GM23338 (cell line): ENCODE measurements at regions not wholly inside any gene's neighbourhood (a gene's known extent, or its start where the extent isn't known, plus 50 kb on each side); places are given as distances from the start of the nearest gene placed in this dataset.

ENCODE experiments used
- ATAC-seq: fragments of 200-7000 bp; cut with Tn5 transposase; 3 replicates; pipeline ENCODE4 v1.9.1; 2020
- DNase-seq: peaks from one replicate; pipeline ENCODE4 v3.0.0-alpha.2; 2015; ENCODE audit warnings: low spot score
- H2AFZ ChIP-seq: fragments of 200-600 bp; sonication (generic); 2 replicates; pipeline ENCODE4 v1.8.0; 2016; ENCODE audit warnings: antibody characterized with exemption, mild to moderate bottlenecking, moderate library complexity
- H3F3A ChIP-seq: fragments of 200-600 bp; sonication (generic); replicated peaks from 2 replicates; pipeline ENCODE4 v1.8.0; 2017; ENCODE audit warnings: antibody characterized with exemption, mixed run types, low read depth
- H3K27ac ChIP-seq: fragments of 200-600 bp; sonication (generic); 2 replicates; pipeline ENCODE4 v1.6.1; 2016; ENCODE audit warnings: low read depth
- H3K27me3 ChIP-seq: fragments of 200-600 bp; sonication (generic); 2 replicates; pipeline ENCODE4 v1.8.0; 2016; ENCODE audit warnings: mild to moderate bottlenecking, mixed run types, moderate library complexity; ENCODE audit not compliant: insufficient read depth
- H3K36me3 ChIP-seq: fragments of 200-600 bp; sonication (generic); 2 replicates; pipeline ENCODE4 v1.8.0; 2016; ENCODE audit warnings: mild to moderate bottlenecking; ENCODE audit not compliant: insufficient read depth
- H3K4me1 ChIP-seq: fragments of 200-600 bp; sonication (generic); 2 replicates; pipeline ENCODE4 v1.8.0; 2016; ENCODE audit warnings: mild to moderate bottlenecking, moderate library complexity; ENCODE audit not compliant: insufficient read depth
- H3K4me2 ChIP-seq: fragments of 200-600 bp; sonication (generic); 2 replicates; pipeline ENCODE4 v1.7.1; 2017; ENCODE audit warnings: mixed run types
- H3K4me3 ChIP-seq: fragments of 200-600 bp; sonication (generic); 2 replicates; pipeline ENCODE4 v1.6.1; 2016; ENCODE audit warnings: mixed run types
- H3K79me2 ChIP-seq: fragments of 200-600 bp; sonication (generic); replicated peaks from 2 replicates; pipeline ENCODE4 v1.8.0; 2017; ENCODE audit warnings: mild to moderate bottlenecking; ENCODE audit not compliant: insufficient read depth
- H3K9me2 ChIP-seq: fragments of 200-600 bp; sonication (generic); 2 replicates; pipeline ENCODE4 v1.8.0; 2017; ENCODE audit not compliant: insufficient read depth
- H4K20me1 ChIP-seq: fragments of 200-600 bp; sonication (generic); replicated peaks from 2 replicates; pipeline ENCODE4 v1.8.0; 2017; ENCODE audit warnings: mild to moderate bottlenecking; ENCODE audit not compliant: insufficient read depth
- H3K27ac Mint-ChIP-seq: 2 replicates; pipeline ENCODE4 v1.8.0; 2020; ENCODE audit warnings: inconsistent platforms, mild to moderate bottlenecking, moderate library complexity, mixed read lengths
- H3K27me3 Mint-ChIP-seq: 3 replicates; pipeline ENCODE4 v1.8.0; 2022; ENCODE audit warnings: low read depth, mild to moderate bottlenecking, moderate library complexity, mixed read lengths, inconsistent platforms; ENCODE audit not compliant: insufficient read depth, poor library complexity
- H3K36me3 Mint-ChIP-seq: 3 replicates; pipeline ENCODE4 v1.8.0; 2021; ENCODE audit warnings: low read depth, mild to moderate bottlenecking, inconsistent platforms, moderate library complexity, mixed read lengths
- H3K4me1 Mint-ChIP-seq: 3 replicates; pipeline ENCODE4 v1.8.0; 2020; ENCODE audit warnings: mild to moderate bottlenecking, inconsistent platforms, mixed read lengths
- H3K4me3 Mint-ChIP-seq: 3 replicates; pipeline ENCODE4 v1.8.0; 2021; ENCODE audit warnings: moderate library complexity, mild to moderate bottlenecking, inconsistent platforms, mixed read lengths
- H3K9me3 Mint-ChIP-seq: 3 replicates; pipeline ENCODE4 v1.8.0; 2020; ENCODE audit warnings: moderate library complexity, mild to moderate bottlenecking, inconsistent platforms, mixed read lengths
- CREB1 ChIP-seq: fragments of 250-450 bp; sonication (Bioruptor Pico); IDR thresholded peaks from 2 replicates; pipeline ENCODE4 v1.5.0; 2020; ENCODE audit warnings: low read depth, mild to moderate bottlenecking, moderate library complexity
- EZH2 ChIP-seq: fragments of 200-600 bp; sonication (generic); IDR thresholded peaks from one replicate; pipeline ENCODE4 v1.8.0; 2017; ENCODE audit warnings: antibody characterized with exemption, mild to moderate bottlenecking, low read depth; ENCODE audit not compliant: unreplicated experiment
- EZH2phosphoT487 ChIP-seq: fragments of 200-600 bp; sonication (generic); IDR thresholded peaks from one replicate; pipeline ENCODE4 v1.8.1; 2018; ENCODE audit warnings: antibody characterized with exemption; ENCODE audit not compliant: unreplicated experiment
- JUNB ChIP-seq: IDR thresholded peaks from one replicate; pipeline ENCODE4 v1.6.1; 2016; ENCODE audit warnings: antibody characterized with exemption; ENCODE audit not compliant: unreplicated experiment
- NANOG ChIP-seq: IDR thresholded peaks from 2 replicates; pipeline ENCODE4 v1.6.1; 2016; ENCODE audit warnings: antibody characterized with exemption, borderline replicate concordance
- POLR2AphosphoS5 ChIP-seq: IDR thresholded peaks from 2 replicates; pipeline ENCODE4 v1.6.1; 2016; ENCODE audit warnings: antibody characterized with exemption, low read depth
- STAT1 ChIP-seq: IDR thresholded peaks from one replicate; pipeline ENCODE4 v1.6.1; 2016; ENCODE audit warnings: antibody characterized with exemption; ENCODE audit not compliant: unreplicated experiment
- TF ChIP-seq, protein P1 (sequence below): fragments of 250-450 bp; sonication (Bioruptor Pico); IDR thresholded peaks from 2 replicates; pipeline ENCODE4 v1.5.0; 2020; ENCODE audit warnings: mild to moderate bottlenecking, moderate library complexity
- TF ChIP-seq, protein P2 (sequence below), 2 experiments: fragments of 200-600 bp in 1 of 2; sonication (generic) in 1 of 2; conservative IDR thresholded peaks; 2 replicates each; pipeline versions ENCODE4 v1.5.1 to v1.6.1; 2016 to 2017; ENCODE audit warnings: antibody characterized with exemption in 2 of 2, low read depth in 2 of 2, mild to moderate bottlenecking in 2 of 2, moderate library complexity in 1 of 2

DNA sequence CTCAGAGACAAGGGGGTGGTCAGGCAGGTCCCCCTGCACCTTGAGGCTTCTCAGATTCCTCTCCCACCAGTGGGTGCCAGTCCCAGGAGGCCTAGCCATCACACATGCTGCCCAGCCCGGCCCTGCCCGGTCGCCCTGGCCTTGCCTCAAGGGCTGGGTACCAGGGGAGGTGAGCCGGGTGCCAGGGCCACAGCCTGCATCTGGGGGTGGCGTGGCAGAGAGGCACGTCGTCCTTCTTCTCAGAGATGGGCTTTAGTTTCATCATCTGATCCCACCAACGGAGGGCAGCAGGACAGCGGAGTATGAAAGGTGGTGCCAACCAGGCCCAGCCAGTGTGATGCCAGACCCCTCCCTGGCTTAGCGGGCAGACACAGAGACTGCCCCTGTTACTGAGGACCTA is 161.7 kb downstream of the TFCP2L1 start (continued):
- TF ChIP-seq, protein P1, sequence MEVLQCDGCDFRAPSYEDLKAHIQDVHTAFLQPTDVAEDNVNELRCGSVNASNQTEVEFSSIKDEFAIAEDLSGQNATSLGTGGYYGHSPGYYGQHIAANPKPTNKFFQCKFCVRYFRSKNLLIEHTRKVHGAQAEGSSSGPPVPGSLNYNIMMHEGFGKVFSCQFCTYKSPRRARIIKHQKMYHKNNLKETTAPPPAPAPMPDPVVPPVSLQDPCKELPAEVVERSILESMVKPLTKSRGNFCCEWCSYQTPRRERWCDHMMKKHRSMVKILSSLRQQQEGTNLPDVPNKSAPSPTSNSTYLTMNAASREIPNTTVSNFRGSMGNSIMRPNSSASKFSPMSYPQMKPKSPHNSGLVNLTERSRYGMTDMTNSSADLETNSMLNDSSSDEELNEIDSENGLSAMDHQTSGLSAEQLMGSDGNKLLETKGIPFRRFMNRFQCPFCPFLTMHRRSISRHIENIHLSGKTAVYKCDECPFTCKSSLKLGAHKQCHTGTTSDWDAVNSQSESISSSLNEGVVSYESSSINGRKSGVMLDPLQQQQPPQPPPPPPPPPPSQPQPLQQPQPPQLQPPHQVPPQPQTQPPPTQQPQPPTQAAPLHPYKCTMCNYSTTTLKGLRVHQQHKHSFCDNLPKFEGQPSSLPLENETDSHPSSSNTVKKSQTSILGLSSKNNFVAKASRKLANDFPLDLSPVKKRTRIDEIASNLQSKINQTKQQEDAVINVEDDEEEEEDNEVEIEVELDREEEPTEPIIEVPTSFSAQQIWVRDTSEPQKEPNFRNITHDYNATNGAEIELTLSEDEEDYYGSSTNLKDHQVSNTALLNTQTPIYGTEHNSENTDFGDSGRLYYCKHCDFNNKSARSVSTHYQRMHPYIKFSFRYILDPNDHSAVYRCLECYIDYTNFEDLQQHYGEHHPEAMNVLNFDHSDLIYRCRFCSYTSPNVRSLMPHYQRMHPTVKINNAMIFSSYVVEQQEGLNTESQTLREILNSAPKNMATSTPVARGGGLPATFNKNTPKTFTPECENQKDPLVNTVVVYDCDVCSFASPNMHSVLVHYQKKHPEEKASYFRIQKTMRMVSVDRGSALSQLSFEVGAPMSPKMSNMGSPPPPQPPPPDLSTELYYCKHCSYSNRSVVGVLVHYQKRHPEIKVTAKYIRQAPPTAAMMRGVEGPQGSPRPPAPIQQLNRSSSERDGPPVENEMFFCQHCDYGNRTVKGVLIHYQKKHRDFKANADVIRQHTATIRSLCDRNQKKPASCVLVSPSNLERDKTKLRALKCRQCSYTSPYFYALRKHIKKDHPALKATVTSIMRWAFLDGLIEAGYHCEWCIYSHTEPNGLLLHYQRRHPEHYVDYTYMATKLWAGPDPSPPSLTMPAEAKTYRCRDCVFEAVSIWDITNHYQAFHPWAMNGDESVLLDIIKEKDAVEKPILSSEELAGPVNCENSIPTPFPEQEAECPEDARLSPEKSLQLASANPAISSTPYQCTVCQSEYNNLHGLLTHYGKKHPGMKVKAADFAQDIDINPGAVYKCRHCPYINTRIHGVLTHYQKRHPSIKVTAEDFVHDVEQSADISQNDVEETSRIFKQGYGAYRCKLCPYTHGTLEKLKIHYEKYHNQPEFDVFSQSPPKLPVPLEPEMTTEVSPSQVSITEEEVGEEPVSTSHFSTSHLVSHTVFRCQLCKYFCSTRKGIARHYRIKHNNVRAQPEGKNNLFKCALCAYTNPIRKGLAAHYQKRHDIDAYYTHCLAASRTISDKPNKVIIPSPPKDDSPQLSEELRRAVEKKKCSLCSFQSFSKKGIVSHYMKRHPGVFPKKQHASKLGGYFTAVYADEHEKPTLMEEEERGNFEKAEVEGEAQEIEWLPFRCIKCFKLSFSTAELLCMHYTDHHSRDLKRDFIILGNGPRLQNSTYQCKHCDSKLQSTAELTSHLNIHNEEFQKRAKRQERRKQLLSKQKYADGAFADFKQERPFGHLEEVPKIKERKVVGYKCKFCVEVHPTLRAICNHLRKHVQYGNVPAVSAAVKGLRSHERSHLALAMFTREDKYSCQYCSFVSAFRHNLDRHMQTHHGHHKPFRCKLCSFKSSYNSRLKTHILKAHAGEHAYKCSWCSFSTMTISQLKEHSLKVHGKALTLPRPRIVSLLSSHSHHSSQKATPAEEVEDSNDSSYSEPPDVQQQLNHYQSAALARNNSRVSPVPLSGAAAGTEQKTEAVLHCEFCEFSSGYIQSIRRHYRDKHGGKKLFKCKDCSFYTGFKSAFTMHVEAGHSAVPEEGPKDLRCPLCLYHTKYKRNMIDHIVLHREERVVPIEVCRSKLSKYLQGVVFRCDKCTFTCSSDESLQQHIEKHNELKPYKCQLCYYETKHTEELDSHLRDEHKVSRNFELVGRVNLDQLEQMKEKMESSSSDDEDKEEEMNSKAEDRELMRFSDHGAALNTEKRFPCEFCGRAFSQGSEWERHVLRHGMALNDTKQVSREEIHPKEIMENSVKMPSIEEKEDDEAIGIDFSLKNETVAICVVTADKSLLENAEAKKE (CRISPR knock-in tag) = no peak
- TF ChIP-seq JUNB = no peak
- TF ChIP-seq POLR2AphosphoS5 = no peak
- TF ChIP-seq NANOG = no peak
- TF ChIP-seq EZH2 = no peak
- no peak for TF ChIP-seq EZH2phosphoT487
- no peak for TF ChIP-seq STAT1

- Histone ChIP-seq H3K79me2 (no peaks in the 10 kb centered on the region), H2AFZ (no peak overlapping the region), H3K36me3 (no peaks in the 10 kb centered on the region), H4K20me1 (no peaks in the 10 kb centered on the region), H3K9me2 (no peaks in the 10 kb centered on the region), H3K4me3 (no peak overlapping the region), H3K4me1 (no peaks in the 10 kb centered on the region), H3K27ac (no peak overlapping the region), H3K27me3 (no peaks in the 10 kb centered on the region), H3F3A (no peaks in the 10 kb centered on the region), H3K4me2 (no peak overlapping the region)
- Mint-ChIP-seq H3K36me3 (no peaks in the 10 kb centered on the region), H3K4me3 (no peak overlapping the region), H3K9me3 (no peaks in the 10 kb centered on the region), H3K27me3 (no peaks in the 10 kb centered on the region), H3K4me1 (peaks cover 6% of the 10 kb centered on the region), H3K27ac (no peak overlapping the region)
- ATAC-seq (no peak), DNase-seq (no peak)
- TF ChIP-seq, protein P1 (CRISPR knock-in tag) = no peak
- TF ChIP-seq CREB1 (CRISPR knock-in tag) = no peak
- no peak for TF ChIP-seq NANOG
- TF ChIP-seq POLR2AphosphoS5 = no peak
- TF ChIP-seq, protein P2, sequence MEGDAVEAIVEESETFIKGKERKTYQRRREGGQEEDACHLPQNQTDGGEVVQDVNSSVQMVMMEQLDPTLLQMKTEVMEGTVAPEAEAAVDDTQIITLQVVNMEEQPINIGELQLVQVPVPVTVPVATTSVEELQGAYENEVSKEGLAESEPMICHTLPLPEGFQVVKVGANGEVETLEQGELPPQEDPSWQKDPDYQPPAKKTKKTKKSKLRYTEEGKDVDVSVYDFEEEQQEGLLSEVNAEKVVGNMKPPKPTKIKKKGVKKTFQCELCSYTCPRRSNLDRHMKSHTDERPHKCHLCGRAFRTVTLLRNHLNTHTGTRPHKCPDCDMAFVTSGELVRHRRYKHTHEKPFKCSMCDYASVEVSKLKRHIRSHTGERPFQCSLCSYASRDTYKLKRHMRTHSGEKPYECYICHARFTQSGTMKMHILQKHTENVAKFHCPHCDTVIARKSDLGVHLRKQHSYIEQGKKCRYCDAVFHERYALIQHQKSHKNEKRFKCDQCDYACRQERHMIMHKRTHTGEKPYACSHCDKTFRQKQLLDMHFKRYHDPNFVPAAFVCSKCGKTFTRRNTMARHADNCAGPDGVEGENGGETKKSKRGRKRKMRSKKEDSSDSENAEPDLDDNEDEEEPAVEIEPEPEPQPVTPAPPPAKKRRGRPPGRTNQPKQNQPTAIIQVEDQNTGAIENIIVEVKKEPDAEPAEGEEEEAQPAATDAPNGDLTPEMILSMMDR (conservative IDR thresholded peaks at IDR 0.05; ENCODE audit: low read depth in 2 of 2) = no peak
- no peak for TF ChIP-seq EZH2
Observed at GRCh38 chr2:121124330-121124729, 160.7 kb downstream of the TFCP2L1 start.
